Hematopoietic multipotent progenitor cell treated with erythropoietin and hydrocortisone succinate and interleukin-3 and kit ligand, for 4 days (in vitro differentiated cells): ENCODE measurements at regions not wholly inside any gene's neighbourhood (a gene's known extent, or its start where the extent isn't known, plus 50 kb on each side); places are given as distances from the start of the nearest gene placed in this dataset.

Source experiments
- DNase-seq: peaks from one replicate; pipeline ENCODE4 v3.0.0-alpha.2; 2015

- no peak for DNase-seq
These were observed 1507.1 kb downstream of the UQCRFS1 start for GRCh38 chr19:27705896-27706295.

DNA sequence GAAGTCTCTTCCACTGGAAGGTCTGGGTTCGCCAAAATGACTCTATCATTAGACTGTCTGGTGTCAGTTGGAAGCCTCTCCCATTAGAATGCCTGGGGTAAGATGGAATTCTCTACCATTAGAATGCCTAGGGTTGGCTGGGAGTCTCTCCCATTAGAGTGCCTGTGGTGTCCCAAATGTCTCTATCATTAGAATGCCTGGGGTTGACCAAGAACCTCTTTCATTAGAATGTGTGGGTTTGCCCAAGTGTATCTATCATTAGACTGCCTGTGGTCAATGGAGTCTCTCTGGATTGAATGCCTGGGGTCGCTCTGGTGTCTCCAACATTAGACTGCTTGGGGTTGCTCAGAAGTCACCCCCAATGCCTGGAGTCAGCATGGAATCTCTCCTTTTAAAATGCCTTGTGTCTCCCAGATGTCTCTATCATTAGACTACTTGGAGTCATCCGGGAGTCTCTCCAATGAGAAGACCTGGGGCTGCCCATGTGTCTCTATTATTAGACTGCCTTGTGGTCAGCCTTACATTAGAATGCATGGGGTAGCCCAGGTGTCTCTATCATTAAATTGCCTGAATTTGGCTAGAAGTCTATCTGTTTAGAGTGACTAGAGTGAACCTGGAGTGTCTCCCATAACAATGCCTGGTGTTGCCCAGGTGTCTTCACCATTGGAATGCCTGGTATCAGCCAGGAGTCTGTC, 1518.4 kb downstream of the UQCRFS1 start:
- no peak for DNase-seq

DNA sequence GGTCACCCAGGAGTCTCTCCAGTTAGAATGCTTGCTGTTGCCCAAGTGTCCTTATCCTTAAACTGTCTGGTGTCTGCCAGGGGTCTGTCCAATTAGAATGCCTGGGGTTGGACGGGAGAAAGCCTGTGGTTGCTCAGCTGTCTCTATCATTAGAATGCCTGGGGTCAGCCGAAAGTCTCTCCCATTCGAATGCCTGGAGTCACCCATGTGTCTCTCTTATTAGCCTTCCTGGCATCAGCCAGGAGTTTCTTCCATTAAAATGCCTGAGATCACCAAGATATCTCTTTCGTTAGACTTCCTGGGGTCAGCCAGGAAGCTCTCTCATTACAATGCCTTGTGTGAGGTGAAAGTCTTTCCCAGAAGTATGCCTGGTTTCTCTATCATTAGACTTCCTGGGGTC, 1521.0 kb downstream of the UQCRFS1 start:
- no peak for DNase-seq

DNA sequence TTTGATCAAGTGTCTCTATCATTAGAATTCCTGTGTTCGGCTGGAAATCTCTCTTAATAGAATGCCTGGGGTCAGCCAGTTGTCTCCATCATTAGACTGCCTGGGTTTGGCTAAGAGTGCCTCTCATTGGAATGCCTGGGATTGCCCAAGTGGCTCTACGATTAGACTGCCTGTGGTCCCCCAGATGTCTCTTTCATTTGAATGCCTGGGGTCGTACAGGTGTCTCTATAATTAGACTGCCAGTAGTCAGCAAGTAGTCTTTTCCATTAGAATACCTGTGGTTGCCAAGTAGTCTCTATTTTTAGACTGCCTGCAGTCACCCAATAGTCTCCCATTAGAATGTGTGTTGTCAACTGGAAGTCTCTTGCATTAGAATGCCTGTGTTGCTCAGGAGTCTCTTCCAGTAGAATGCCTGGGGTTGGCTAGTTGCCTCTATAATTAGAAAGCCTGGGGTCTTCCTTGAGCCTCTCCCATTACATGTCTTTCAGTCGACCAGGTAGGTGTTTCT, 1523.2 kb downstream of the UQCRFS1 start:
- no peak for DNase-seq

DNA sequence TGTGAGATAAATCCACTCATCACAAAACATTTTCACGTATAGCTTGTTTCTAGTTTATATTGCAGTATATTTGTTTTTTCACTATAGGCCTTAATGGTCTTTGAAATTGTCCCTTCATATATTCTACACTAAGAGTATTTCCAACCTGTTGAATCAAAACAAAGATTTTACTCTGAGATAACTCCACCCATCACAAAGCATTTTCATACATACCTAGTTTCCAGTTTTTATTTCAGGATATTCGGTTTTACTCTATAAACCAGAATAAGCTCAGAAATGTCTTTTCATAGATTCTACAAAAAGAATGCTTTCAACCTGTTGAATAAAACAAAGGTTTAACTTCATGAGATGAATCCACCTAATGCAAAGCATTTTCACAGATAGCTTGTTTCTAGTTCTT, 1528.7 kb downstream of the UQCRFS1 start:
- no peak for DNase-seq

- DNase-seq: no peak
These were observed 1531.0 kb downstream of the UQCRFS1 start for GRCh38 chr19:27681972-27682371.

- DNase-seq: no peak
These were observed 1533.0 kb downstream of the UQCRFS1 start for GRCh38 chr19:27679905-27680304.

- no peak for DNase-seq
These were observed 1533.6 kb downstream of the UQCRFS1 start for GRCh38 chr19:27679399-27679798.

DNA sequence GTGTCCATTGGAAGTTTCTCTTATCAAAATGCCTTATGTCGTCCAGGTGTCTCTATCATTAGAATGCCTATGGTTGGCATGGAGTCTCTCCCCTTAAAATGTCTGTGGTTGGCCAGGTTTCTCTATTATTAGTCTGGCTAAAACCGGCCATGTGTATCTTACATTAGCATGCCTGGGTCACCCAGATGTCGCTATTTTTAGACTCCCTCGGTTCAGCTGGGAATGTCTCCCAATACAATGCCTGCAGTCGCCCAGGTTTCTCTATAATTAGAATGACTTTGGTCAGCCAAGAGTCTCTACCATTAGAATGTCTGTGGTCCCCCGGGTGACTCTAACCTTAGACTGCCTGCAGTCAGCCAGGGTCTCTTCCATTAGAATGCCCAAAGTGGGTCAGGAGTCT, 1536.1 kb downstream of the UQCRFS1 start:
- no peak for DNase-seq

GRCh38 chr19:27676334-27676733, 1536.6 kb downstream of the UQCRFS1 start:
- no peak for DNase-seq

DNA sequence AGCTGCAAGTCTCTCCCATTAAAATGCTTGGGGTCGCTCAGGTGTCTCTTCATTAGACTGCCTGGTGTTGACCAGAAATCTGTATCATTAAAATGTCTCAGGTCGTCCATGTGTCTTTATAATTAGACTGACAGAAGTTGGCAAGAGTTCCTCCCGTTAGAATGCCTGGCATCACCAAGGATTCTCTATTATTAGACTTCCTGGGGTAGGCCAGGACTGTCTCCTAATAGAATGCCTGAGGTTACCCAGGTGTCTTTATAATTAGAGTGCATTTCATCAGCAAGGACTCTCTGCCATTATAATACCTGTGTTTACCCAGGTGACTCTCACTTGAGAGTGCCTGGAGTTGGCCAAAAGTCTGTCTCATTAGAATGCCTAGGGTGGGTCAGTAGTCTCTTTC, 1537.2 kb downstream of the UQCRFS1 start:
- no peak for DNase-seq

GRCh38 chr19:27674701-27675100, 1538.2 kb downstream of the UQCRFS1 start:
- no peak for DNase-seq

DNA sequence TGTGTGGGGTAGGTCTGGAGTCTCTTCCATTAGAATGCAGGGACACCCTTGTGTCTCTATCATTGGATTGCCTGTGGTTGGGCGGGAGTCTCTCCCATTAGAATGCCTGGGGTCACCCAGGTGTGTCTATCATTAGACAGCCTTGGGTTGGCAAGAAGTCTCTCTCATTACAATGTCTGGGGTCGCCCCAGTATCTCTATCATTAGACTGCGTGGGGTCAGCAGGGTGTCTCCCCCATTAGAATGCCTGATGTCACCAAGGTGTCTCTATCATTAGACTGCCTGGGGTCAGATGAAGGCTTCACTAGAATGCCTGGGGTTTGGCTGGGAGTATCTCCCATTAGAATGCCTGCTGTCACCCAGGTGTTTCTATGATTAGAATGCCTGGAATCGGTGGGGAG, 1539.0 kb downstream of the UQCRFS1 start:
- no peak for DNase-seq

GRCh38 chr19:27672309-27673047, 1540.5 kb downstream of the UQCRFS1 start:
- no peak for DNase-seq

- DNase-seq: no peak
These were observed 1541.1 kb downstream of the UQCRFS1 start for GRCh38 chr19:27671876-27672275.

DNA sequence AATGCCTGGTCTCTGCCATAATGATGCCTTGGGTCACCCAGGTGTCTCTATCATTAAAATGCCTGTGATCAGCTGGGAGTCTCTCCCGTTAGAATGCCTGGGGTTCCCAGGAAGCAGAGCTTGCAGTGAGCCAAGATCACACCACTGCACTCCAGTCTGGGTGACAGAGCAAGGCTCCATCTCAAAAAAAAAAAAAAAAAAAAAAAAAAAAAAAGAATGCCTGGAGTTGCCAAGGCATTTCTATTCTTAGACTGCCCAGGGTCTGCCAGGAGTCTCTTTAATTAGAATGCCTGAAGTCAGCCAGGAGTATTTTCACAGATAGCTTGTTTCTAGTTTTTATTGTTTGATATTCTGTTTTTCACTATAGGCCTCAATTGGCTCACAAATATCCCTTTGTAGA, 1552.5 kb downstream of the UQCRFS1 start:
- DNase-seq: no peak

GRCh38 chr19:27657271-27658051, 1555.5 kb downstream of the UQCRFS1 start:
- no peak for DNase-seq

- no peak for DNase-seq
These were observed 1558.5 kb downstream of the UQCRFS1 start for GRCh38 chr19:27654266-27654990.

DNA sequence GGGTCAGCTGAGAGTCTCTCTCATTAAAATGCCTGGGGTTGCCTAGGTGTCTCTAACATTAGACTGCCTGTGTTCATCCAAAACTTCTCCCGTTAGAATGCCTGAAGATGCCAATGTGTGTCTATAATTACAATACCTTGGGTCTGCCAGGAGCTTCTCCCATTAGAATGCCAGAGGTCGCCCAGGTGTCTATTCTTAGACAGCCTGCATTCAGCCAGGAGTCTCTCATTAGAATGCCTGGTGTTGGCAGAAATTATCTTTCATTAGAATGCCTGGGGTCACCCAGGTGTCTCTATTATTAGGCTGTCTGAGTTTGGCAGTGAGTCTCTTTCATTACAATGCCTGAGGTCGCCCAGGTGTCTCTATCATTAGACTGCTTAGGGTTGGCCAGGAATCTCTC, 1560.2 kb downstream of the UQCRFS1 start:
- no peak for DNase-seq

- DNase-seq: no peak
These were observed 1560.7 kb downstream of the UQCRFS1 start for GRCh38 chr19:27652281-27652680.

GRCh38 chr19:27647423-27647822, 1565.5 kb downstream of the UQCRFS1 start:
- no peak for DNase-seq

- no peak for DNase-seq
These were observed 1577.5 kb downstream of the UQCRFS1 start for GRCh38 chr19:27635401-27635800.

DNA sequence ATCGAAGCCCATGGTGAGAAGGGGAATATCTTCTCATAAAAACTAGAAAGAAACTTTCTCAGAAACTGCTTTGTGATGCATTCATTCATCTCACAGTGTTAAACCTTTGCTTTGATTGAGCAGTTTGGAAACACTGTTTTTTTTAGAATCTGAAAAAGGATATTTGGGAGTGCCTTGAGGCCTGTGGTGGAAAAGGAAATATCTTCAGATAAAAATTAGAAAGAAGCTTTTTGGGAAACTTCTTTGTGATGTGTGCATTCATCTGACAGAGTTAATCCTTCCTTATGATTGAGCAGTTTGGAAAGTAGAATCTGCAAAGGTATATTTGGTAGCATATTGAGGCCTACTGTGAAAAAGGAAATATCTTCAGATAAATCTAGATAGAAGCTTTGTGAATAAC, 1594.9 kb downstream of the UQCRFS1 start:
- no peak for DNase-seq
